Keratinocyte (primary cell): ENCODE measurements at regions not wholly inside any gene's neighbourhood (a gene's known extent, or its start where the extent isn't known, plus 50 kb on each side); places are given as distances from the start of the nearest gene placed in this dataset.

Source experiments
- EZH2 ChIP-seq: IDR thresholded peaks from one replicate; pipeline ENCODE4 v1.6.1; 2012; ENCODE audit warnings: inconsistent platforms, mild to moderate bottlenecking, low read length, moderate library complexity
- TF ChIP-seq, protein P1 (sequence below), 3 experiments: IDR thresholded peaks in 1 of 3; conservative IDR thresholded peaks in 1 of 3; optimal IDR thresholded peaks in 1 of 3; 2 replicates in 2 of 3; 3 replicates in 1 of 3; pipeline versions ENCODE3 to v1.5.1; 2011; ENCODE audit warnings: low read length in 3 of 3, mild to moderate bottlenecking in 3 of 3, moderate library complexity in 2 of 3, control low read depth in 1 of 3, inconsistent platforms in 1 of 3; ENCODE audit not compliant: insufficient read depth in 2 of 3; ENCODE audit errors: extremely low read depth in 1 of 3

DNA sequence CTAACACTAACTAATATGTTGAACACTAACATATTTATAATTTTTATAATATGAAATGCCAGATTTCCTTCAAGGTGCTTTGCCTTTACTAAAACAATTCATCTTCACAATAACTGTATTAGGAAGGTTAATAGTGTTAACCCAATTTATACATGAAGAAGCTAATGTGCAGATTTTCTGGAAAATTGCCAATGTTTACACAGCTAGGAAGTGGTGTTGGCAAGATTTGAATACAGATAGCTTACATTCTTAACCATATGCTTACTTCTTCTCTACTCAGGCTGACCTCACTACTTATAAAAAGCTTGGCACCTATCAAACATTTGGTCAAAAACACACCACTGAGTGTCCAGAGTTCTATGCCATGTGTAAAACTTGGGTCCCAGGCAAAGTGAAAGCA, 445.4 kb upstream of the ITGA1 start:
- TF ChIP-seq, protein P1, sequence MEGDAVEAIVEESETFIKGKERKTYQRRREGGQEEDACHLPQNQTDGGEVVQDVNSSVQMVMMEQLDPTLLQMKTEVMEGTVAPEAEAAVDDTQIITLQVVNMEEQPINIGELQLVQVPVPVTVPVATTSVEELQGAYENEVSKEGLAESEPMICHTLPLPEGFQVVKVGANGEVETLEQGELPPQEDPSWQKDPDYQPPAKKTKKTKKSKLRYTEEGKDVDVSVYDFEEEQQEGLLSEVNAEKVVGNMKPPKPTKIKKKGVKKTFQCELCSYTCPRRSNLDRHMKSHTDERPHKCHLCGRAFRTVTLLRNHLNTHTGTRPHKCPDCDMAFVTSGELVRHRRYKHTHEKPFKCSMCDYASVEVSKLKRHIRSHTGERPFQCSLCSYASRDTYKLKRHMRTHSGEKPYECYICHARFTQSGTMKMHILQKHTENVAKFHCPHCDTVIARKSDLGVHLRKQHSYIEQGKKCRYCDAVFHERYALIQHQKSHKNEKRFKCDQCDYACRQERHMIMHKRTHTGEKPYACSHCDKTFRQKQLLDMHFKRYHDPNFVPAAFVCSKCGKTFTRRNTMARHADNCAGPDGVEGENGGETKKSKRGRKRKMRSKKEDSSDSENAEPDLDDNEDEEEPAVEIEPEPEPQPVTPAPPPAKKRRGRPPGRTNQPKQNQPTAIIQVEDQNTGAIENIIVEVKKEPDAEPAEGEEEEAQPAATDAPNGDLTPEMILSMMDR (optimal IDR thresholded peaks at IDR 0.05 in 1 of 3, IDR thresholded peaks at IDR 0.05 in 1 of 3, conservative IDR thresholded peaks at IDR 0.05 in 1 of 3; ENCODE audit: extremely low read depth in 1 of 3, insufficient read depth in 2 of 3, low read length in 3 of 3) = no peak
- TF ChIP-seq EZH2 = no peak
